ENCODE measurements at regions not wholly inside any gene's neighbourhood (a gene's known extent, or its start where the extent isn't known, plus 50 kb on each side); places are given as distances from the start of the nearest gene placed in this dataset.

- no peaks in the 10 kb centered on the region for H3K9me3 Mint-ChIP-seq
- Histone ChIP-seq H4K20me1 (replicated peaks; ENCODE audit: insufficient read depth) (no peaks in the 10 kb centered on the region), H3K27me3 (ENCODE audit: insufficient read depth) (no peaks in the 10 kb centered on the region), H3K4me1 (ENCODE audit: insufficient read depth) (no peaks in the 10 kb centered on the region; the same call in 1 of the 2 replicates), H3K36me3 (ENCODE audit: insufficient read depth) (peaks cover 4% of the 10 kb centered on the region; the same call in 1 of the 2 replicates), H3K79me2 (replicated peaks; ENCODE audit: insufficient read depth) (no peaks in the 10 kb centered on the region), H3K27ac (ENCODE audit: low read depth) (no peak overlapping the region), H2AFZ (no peak overlapping the region), H3K9me2 (ENCODE audit: insufficient read depth) (peaks cover 7% of the 10 kb centered on the region; the same call in 1 of the 2 replicates), H3F3A (replicated peaks; ENCODE audit: low read depth) (no peaks in the 10 kb centered on the region), H3K4me3 (no peak overlapping the region), H3K4me2 (no peak overlapping the region)
- peaks cover 5% of the 10 kb centered on the region for H3K4me1 Mint-ChIP-seq
- H3K27ac Mint-ChIP-seq = no peak overlapping the region
- H3K27me3 Mint-ChIP-seq (ENCODE audit: insufficient read depth, low read depth, poor library complexity) = peaks cover 5% of the 10 kb centered on the region
- TF ChIP-seq, protein P1, sequence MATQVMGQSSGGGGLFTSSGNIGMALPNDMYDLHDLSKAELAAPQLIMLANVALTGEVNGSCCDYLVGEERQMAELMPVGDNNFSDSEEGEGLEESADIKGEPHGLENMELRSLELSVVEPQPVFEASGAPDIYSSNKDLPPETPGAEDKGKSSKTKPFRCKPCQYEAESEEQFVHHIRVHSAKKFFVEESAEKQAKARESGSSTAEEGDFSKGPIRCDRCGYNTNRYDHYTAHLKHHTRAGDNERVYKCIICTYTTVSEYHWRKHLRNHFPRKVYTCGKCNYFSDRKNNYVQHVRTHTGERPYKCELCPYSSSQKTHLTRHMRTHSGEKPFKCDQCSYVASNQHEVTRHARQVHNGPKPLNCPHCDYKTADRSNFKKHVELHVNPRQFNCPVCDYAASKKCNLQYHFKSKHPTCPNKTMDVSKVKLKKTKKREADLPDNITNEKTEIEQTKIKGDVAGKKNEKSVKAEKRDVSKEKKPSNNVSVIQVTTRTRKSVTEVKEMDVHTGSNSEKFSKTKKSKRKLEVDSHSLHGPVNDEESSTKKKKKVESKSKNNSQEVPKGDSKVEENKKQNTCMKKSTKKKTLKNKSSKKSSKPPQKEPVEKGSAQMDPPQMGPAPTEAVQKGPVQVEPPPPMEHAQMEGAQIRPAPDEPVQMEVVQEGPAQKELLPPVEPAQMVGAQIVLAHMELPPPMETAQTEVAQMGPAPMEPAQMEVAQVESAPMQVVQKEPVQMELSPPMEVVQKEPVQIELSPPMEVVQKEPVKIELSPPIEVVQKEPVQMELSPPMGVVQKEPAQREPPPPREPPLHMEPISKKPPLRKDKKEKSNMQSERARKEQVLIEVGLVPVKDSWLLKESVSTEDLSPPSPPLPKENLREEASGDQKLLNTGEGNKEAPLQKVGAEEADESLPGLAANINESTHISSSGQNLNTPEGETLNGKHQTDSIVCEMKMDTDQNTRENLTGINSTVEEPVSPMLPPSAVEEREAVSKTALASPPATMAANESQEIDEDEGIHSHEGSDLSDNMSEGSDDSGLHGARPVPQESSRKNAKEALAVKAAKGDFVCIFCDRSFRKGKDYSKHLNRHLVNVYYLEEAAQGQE (IDR thresholded peaks at IDR 0.05; ENCODE audit: unreplicated experiment) = no peak
- TF ChIP-seq ZNF331 (CRISPR knock-in tag; IDR thresholded peaks at IDR 0.05; ENCODE audit: low read depth) (no peak), JUNB (IDR thresholded peaks at IDR 0.05; ENCODE audit: unreplicated experiment) (no peak), EZH2 (IDR thresholded peaks at IDR 0.05; ENCODE audit: low read depth, unreplicated experiment) (no peak), ZNF114 (CRISPR knock-in tag; IDR thresholded peaks at IDR 0.05) (no peak)
- TF ChIP-seq, protein P2, sequence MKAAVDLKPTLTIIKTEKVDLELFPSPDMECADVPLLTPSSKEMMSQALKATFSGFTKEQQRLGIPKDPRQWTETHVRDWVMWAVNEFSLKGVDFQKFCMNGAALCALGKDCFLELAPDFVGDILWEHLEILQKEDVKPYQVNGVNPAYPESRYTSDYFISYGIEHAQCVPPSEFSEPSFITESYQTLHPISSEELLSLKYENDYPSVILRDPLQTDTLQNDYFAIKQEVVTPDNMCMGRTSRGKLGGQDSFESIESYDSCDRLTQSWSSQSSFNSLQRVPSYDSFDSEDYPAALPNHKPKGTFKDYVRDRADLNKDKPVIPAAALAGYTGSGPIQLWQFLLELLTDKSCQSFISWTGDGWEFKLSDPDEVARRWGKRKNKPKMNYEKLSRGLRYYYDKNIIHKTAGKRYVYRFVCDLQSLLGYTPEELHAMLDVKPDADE (IDR thresholded peaks at IDR 0.05) = no peak
- H3K4me3 Mint-ChIP-seq = no peak overlapping the region
- DNase-seq (ENCODE audit: low spot score) (no peak), ATAC-seq (no peak)
- H3K36me3 Mint-ChIP-seq (ENCODE audit: low read depth) = no peaks in the 10 kb centered on the region; the same call in 2 of the 3 replicates
These were observed 390.6 kb upstream of the ERCC4 start for GRCh38 chr16:13529193-13529982.

- Histone ChIP-seq H3F3A (replicated peaks; ENCODE audit: low read depth) (no peaks in the 10 kb centered on the region), H3K27ac (ENCODE audit: low read depth) (no peak overlapping the region), H3K9me2 (ENCODE audit: insufficient read depth) (peaks cover 6% of the 10 kb centered on the region), H4K20me1 (replicated peaks; ENCODE audit: insufficient read depth) (no peaks in the 10 kb centered on the region), H3K79me2 (replicated peaks; ENCODE audit: insufficient read depth) (no peaks in the 10 kb centered on the region), H3K4me1 (ENCODE audit: insufficient read depth) (no peaks in the 10 kb centered on the region), H3K4me2 (no peak overlapping the region), H3K4me3 (no peak overlapping the region), H2AFZ (no peak overlapping the region), H3K36me3 (ENCODE audit: insufficient read depth) (no peaks in the 10 kb centered on the region), H3K27me3 (ENCODE audit: insufficient read depth) (no peaks in the 10 kb centered on the region)
- Mint-ChIP-seq H3K27ac (no peak overlapping the region), H3K27me3 (ENCODE audit: insufficient read depth, low read depth, poor library complexity) (no peaks in the 10 kb centered on the region), H3K36me3 (ENCODE audit: low read depth) (no peaks in the 10 kb centered on the region), H3K4me3 (no peak overlapping the region), H3K4me1 (no peaks in the 10 kb centered on the region), H3K9me3 (no peaks in the 10 kb centered on the region)
- no peak for DNase-seq (ENCODE audit: low spot score)
- ATAC-seq = no peak
- no peak for TF ChIP-seq STAT1 (IDR thresholded peaks at IDR 0.05; ENCODE audit: unreplicated experiment)
- TF ChIP-seq ZNF114 (CRISPR knock-in tag; IDR thresholded peaks at IDR 0.05) = no peak
- no peak for TF ChIP-seq CREB1 (CRISPR knock-in tag; IDR thresholded peaks at IDR 0.05; ENCODE audit: low read depth)
- no peak for TF ChIP-seq CTCF (conservative IDR thresholded peaks at IDR 0.05; ENCODE audit: low read depth in 2 of 2)
These were observed 379.2 kb upstream of the ERCC4 start for GRCh38 chr16:13540771-13541170.
